IMR-90 (cell line): ENCODE measurements at regions not wholly inside any gene's neighbourhood (a gene's known extent, or its start where the extent isn't known, plus 50 kb on each side); places are given as distances from the start of the nearest gene placed in this dataset.

ENCODE experiments used
- ATAC-seq: fragments of 200-7000 bp; cut with Tn5 transposase; 2 replicates; pipeline ENCODE4 v1.9.1; 2020; ENCODE audit warnings: low read depth, mild to moderate bottlenecking, moderate library complexity
- BruUV-seq: library from RNA; stranded (reverse); fragments of 400-500 nt; replicated peaks from 2 replicates; lab custom pipeline; 2021; lab: Mats Ljungman, UMichigan
- CTCF ChIA-PET: fragments of 300-600 bp; formaldehyde crosslinking; extraction: SDS; loops from one replicate; lab custom pipeline; 2021; ENCODE audit warnings: antibody characterized with exemption; lab: Yijun Ruan, JAX
- POLR2A ChIA-PET: fragments of 300-600 bp; sonication (Branson Sonifier 250); formaldehyde crosslinking; loops from one replicate; lab custom pipeline; 2022; ENCODE audit warnings: antibody characterized with exemption; ENCODE audit not compliant: unreplicated experiment; lab: Charles Lee
- DNase-seq: peaks from one replicate; pipeline ENCODE4 v3.0.0; 2013
- H2AFZ ChIP-seq: replicated peaks from 2 replicates; pipeline ENCODE3; 2013; ENCODE audit warnings: low read length, mild to moderate bottlenecking; ENCODE audit not compliant: poor library complexity
- H2AK5ac ChIP-seq: 2 replicates; pipeline ENCODE4 v1.6.1; 2013; ENCODE audit warnings: low read depth, low read length, inconsistent platforms
- H2AK9ac ChIP-seq: replicated peaks from 2 replicates; pipeline ENCODE3; 2013; ENCODE audit warnings: mild to moderate bottlenecking, low read depth, low read length, moderate library complexity; ENCODE audit not compliant: poor library complexity
- H2BK120ac ChIP-seq: 2 replicates; pipeline ENCODE4 v1.6.1; 2013; ENCODE audit warnings: low read depth, low read length, inconsistent platforms
- H2BK15ac ChIP-seq: 3 replicates; pipeline ENCODE4 v1.6.1; 2013; ENCODE audit warnings: low read depth, low read length, inconsistent platforms
- H2BK20ac ChIP-seq: 2 replicates; pipeline ENCODE4 v1.6.1; 2013; ENCODE audit warnings: low read depth, mild to moderate bottlenecking, inconsistent platforms, low read length, moderate library complexity
- H2BK5ac ChIP-seq: 2 replicates; pipeline ENCODE4 v1.6.1; 2013; ENCODE audit warnings: mild to moderate bottlenecking, low read depth, low read length, inconsistent platforms; ENCODE audit not compliant: poor library complexity, severe bottlenecking
- H3K14ac ChIP-seq: replicated peaks from 2 replicates; pipeline ENCODE4 v1.6.1; 2013; ENCODE audit warnings: low read depth, low read length, inconsistent platforms
- H3K18ac ChIP-seq: 2 replicates; pipeline ENCODE4 v1.6.1; 2013; ENCODE audit warnings: low read depth, low read length, control low read depth
- H3K23ac ChIP-seq: 2 replicates; pipeline ENCODE4 v1.6.1; 2013; ENCODE audit warnings: low read depth, low read length, inconsistent platforms
- H3K27ac ChIP-seq: 2 replicates; pipeline ENCODE4 v1.5.1; 2013; ENCODE audit warnings: mild to moderate bottlenecking, control low read depth, low read length; ENCODE audit not compliant: insufficient read depth
- H3K27me3 ChIP-seq: 2 replicates; pipeline ENCODE4 v1.6.1; 2013; ENCODE audit warnings: low read length; ENCODE audit not compliant: control insufficient read depth, insufficient read depth
- H3K36me3 ChIP-seq: 2 replicates; pipeline ENCODE4 v1.6.1; 2013; ENCODE audit warnings: low read length, mixed read lengths; ENCODE audit not compliant: control insufficient read depth, insufficient read depth
- H3K4ac ChIP-seq: 2 replicates; pipeline ENCODE4 v1.6.1; 2013; ENCODE audit warnings: low read depth, low read length, inconsistent platforms
- H3K4me1 ChIP-seq: 2 replicates; pipeline ENCODE4 v1.6.1; 2013; ENCODE audit warnings: low read length, mixed read lengths; ENCODE audit not compliant: control insufficient read depth, insufficient read depth
- H3K4me2 ChIP-seq: 2 replicates; pipeline ENCODE4 v1.6.1; 2013; ENCODE audit warnings: low read depth, mild to moderate bottlenecking, control low read depth, low read length, moderate library complexity
- H3K4me3 ChIP-seq: 2 replicates; pipeline ENCODE4 v1.5.1; 2013; ENCODE audit warnings: low read depth, mild to moderate bottlenecking, control low read depth, low read length, moderate library complexity; ENCODE audit not compliant: insufficient read depth
- H3K56ac ChIP-seq: 2 replicates; pipeline ENCODE4 v1.6.1; 2013; ENCODE audit warnings: low read length, inconsistent platforms; ENCODE audit not compliant: insufficient read depth; ENCODE audit errors: extremely low read depth
- H3K79me1 ChIP-seq, 2 experiments: 2 replicates each; pipeline ENCODE4 v1.6.1; 2013; ENCODE audit warnings: low read length in 2 of 2, inconsistent platforms in 1 of 2, low read depth in 1 of 2
- H3K9ac ChIP-seq: 2 replicates; pipeline ENCODE4 v1.6.1; 2013; ENCODE audit warnings: low read depth, low read length, control low read depth
- H3K9me1 ChIP-seq: 2 replicates; pipeline ENCODE4 v1.6.1; 2013; ENCODE audit warnings: low read length, inconsistent platforms; ENCODE audit not compliant: insufficient read depth
- H3K9me3 ChIP-seq: 2 replicates; pipeline ENCODE4 v1.6.1; 2013; ENCODE audit warnings: low read length; ENCODE audit not compliant: control insufficient read depth, insufficient read depth
- H4K20me1 ChIP-seq: 2 replicates; pipeline ENCODE4 v1.6.1; 2013; ENCODE audit warnings: low read length, inconsistent platforms; ENCODE audit not compliant: insufficient read depth
- H4K5ac ChIP-seq: 2 replicates; pipeline ENCODE4 v1.6.1; 2013; ENCODE audit warnings: mild to moderate bottlenecking, low read depth, low read length, control low read depth
- H4K8ac ChIP-seq, 2 experiments: 2 replicates each; pipeline ENCODE4 v1.6.1; 2013; ENCODE audit warnings: low read depth in 2 of 2, low read length in 2 of 2, control low read depth in 1 of 2, inconsistent platforms in 1 of 2
- H4K91ac ChIP-seq: 2 replicates; pipeline ENCODE4 v1.6.1; 2013; ENCODE audit warnings: low read depth, low read length, inconsistent platforms; ENCODE audit not compliant: insufficient read depth
- BHLHE40 ChIP-seq: fragments of 150-350 bp; IDR thresholded peaks from 2 replicates; pipeline ENCODE4 v1.6.1; 2016; ENCODE audit warnings: mild to moderate bottlenecking, low read depth, low read length
- CEBPB ChIP-seq: IDR thresholded peaks from 2 replicates; pipeline ENCODE4 v1.6.1; 2012; ENCODE audit warnings: low read depth, low read length, improper control_type of control experiment
- CHD1 ChIP-seq: IDR thresholded peaks from 2 replicates; pipeline ENCODE4 v1.6.1; 2012; ENCODE audit warnings: low read depth, low read length, improper control_type of control experiment
- ELK1 ChIP-seq: fragments of 150-350 bp; IDR thresholded peaks from 2 replicates; pipeline ENCODE4 v1.6.1; 2016; ENCODE audit warnings: low read depth, mild to moderate bottlenecking, low read length, moderate library complexity, borderline replicate concordance
- FOS ChIP-seq: fragments of 150-350 bp; IDR thresholded peaks from 2 replicates; pipeline ENCODE4 v1.6.1; 2016; ENCODE audit warnings: low read depth, low read length
- MAFK ChIP-seq: IDR thresholded peaks from 2 replicates; pipeline ENCODE4 v1.6.1; 2012; ENCODE audit warnings: low read depth, low read length, improper control_type of control experiment
- MAZ ChIP-seq: IDR thresholded peaks from 2 replicates; pipeline ENCODE4 v1.6.1; 2012; ENCODE audit warnings: low read depth, mild to moderate bottlenecking, low read length, improper control_type of control experiment, moderate library complexity, borderline replicate concordance
- MXI1 ChIP-seq: IDR thresholded peaks from 2 replicates; pipeline ENCODE4 v1.6.1; 2012; ENCODE audit warnings: low read depth, mild to moderate bottlenecking, low read length, moderate library complexity, borderline replicate concordance
- NFE2L2 ChIP-seq: fragments of 150-350 bp; IDR thresholded peaks from 2 replicates; pipeline ENCODE4 v1.6.1; 2016; ENCODE audit warnings: low read depth, mild to moderate bottlenecking, low read length
- POLR2A ChIP-seq: IDR thresholded peaks from 2 replicates; pipeline ENCODE4 v1.6.1; 2012; ENCODE audit warnings: mild to moderate bottlenecking, low read depth, low read length
- RAD21 ChIP-seq: IDR thresholded peaks from 2 replicates; pipeline ENCODE4 v1.6.1; 2012; ENCODE audit warnings: low read length, improper control_type of control experiment
- RCOR1 ChIP-seq: IDR thresholded peaks from 2 replicates; pipeline ENCODE4 v1.6.1; 2012; ENCODE audit warnings: mild to moderate bottlenecking, low read length, improper control_type of control experiment; ENCODE audit not compliant: insufficient replicate concordance
- RFX5 ChIP-seq: IDR thresholded peaks from 2 replicates; pipeline ENCODE4 v1.8.0; 2012; ENCODE audit warnings: low read depth, mild to moderate bottlenecking, low read length, moderate library complexity
- SMC3 ChIP-seq: fragments of 150-350 bp; IDR thresholded peaks from 2 replicates; pipeline ENCODE4 v1.6.1; 2016; ENCODE audit warnings: low read depth, mild to moderate bottlenecking, antibody characterized with exemption, low read length, moderate library complexity
- WGBS, 2 experiments: methylation state at CpG; one replicate each; pipeline versions ENCODE4 v1.1.5 to v1.1.7; 2013; ENCODE audit warnings: missing lambda C conversion rate in 2 of 2; ENCODE audit not compliant: insufficient read length in 1 of 2; ENCODE audit errors: extremely low coverage in 2 of 2; 5-methylcytosine and 5-hydroxymethylcytosine counted together
- dilution Hi-C: fragments of 300-500 bp; cut with HindIII; formaldehyde crosslinking; loops from one replicate; pipeline ENCODE4 v1.14.3; 2018; ENCODE audit warnings: low sequenced_read_pairs; ENCODE audit not compliant: unreplicated experiment
- in situ Hi-C: fragments of 300-500 bp; cut with MboI; formaldehyde crosslinking; loops from 3 replicates; pipeline ENCODE4 v1.14.3; 2019; ENCODE audit warnings: low sequenced_read_pairs, inconsistent platforms, mixed read lengths
- intact Hi-C: fragments of 100-400 bp; cut with micrococcal nuclease; formaldehyde crosslinking; loops from 2 replicates; pipeline ENCODE4 v1.10.0; 2022
- TF ChIP-seq, protein P1 (sequence below): fragments of 150-350 bp; IDR thresholded peaks from 2 replicates; pipeline ENCODE4 v1.6.1; 2017; ENCODE audit warnings: mild to moderate bottlenecking, antibody characterized with exemption, low read length, low read depth
- TF ChIP-seq, protein P2 (sequence below): conservative IDR thresholded peaks from 2 replicates; pipeline ENCODE4 v1.5.1; 2012; ENCODE audit warnings: mild to moderate bottlenecking, low read depth, low read length, improper control_type of control experiment

- ATAC-seq (no peak), DNase-seq (no peak)
- no peak overlapping the region for H2BK20ac ChIP-seq
- no peaks in the 10 kb centered on the region for H3K9me3 ChIP-seq
- H3K4ac ChIP-seq: no peak overlapping the region
- ChIA-PET POLR2A (no interaction called here), CTCF (no interaction called here)
- H3K9ac ChIP-seq: no peak overlapping the region
- H2BK15ac ChIP-seq: no peak overlapping the region
- no peak overlapping the region for H4K5ac ChIP-seq
- H3K36me3 ChIP-seq: no peaks in the 10 kb centered on the region
- H2BK120ac ChIP-seq: no peak overlapping the region
- no peak overlapping the region for H2AK5ac ChIP-seq
- TF ChIP-seq FOS (no peak), SMC3 (no peak), CHD1 (no peak), RAD21 (no peak), BHLHE40 (no peak), NFE2L2 (no peak), CEBPB (no peak), RFX5 (no peak), MXI1 (no peak), POLR2A (no peak), ELK1 (no peak), MAZ (no peak), RCOR1 (no peak), MAFK (no peak)
- TF ChIP-seq, protein P1, sequence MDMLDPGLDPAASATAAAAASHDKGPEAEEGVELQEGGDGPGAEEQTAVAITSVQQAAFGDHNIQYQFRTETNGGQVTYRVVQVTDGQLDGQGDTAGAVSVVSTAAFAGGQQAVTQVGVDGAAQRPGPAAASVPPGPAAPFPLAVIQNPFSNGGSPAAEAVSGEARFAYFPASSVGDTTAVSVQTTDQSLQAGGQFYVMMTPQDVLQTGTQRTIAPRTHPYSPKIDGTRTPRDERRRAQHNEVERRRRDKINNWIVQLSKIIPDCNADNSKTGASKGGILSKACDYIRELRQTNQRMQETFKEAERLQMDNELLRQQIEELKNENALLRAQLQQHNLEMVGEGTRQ: no peak
- TF ChIP-seq, protein P2, sequence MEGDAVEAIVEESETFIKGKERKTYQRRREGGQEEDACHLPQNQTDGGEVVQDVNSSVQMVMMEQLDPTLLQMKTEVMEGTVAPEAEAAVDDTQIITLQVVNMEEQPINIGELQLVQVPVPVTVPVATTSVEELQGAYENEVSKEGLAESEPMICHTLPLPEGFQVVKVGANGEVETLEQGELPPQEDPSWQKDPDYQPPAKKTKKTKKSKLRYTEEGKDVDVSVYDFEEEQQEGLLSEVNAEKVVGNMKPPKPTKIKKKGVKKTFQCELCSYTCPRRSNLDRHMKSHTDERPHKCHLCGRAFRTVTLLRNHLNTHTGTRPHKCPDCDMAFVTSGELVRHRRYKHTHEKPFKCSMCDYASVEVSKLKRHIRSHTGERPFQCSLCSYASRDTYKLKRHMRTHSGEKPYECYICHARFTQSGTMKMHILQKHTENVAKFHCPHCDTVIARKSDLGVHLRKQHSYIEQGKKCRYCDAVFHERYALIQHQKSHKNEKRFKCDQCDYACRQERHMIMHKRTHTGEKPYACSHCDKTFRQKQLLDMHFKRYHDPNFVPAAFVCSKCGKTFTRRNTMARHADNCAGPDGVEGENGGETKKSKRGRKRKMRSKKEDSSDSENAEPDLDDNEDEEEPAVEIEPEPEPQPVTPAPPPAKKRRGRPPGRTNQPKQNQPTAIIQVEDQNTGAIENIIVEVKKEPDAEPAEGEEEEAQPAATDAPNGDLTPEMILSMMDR: no peak
- H3K79me1 ChIP-seq: no peaks in the 10 kb centered on the region
- H3K14ac ChIP-seq: no peak overlapping the region
- H4K8ac ChIP-seq: no peak overlapping the region
- H2BK5ac ChIP-seq: no peak overlapping the region
- no peak overlapping the region for H3K4me3 ChIP-seq
- no peak overlapping the region for H3K27ac ChIP-seq
- H3K56ac ChIP-seq: no peak overlapping the region
- H3K18ac ChIP-seq: no peak overlapping the region
- no peak overlapping the region for H2AFZ ChIP-seq
- intact Hi-C loops (no loop called here), dilution Hi-C loops (no loop called here), in situ Hi-C loops (no loop called here)
- H3K4me1 ChIP-seq: no peaks in the 10 kb centered on the region
- no peak overlapping the region for H3K4me2 ChIP-seq
- H3K23ac ChIP-seq: no peak overlapping the region
- H3K9me1 ChIP-seq: no peaks in the 10 kb centered on the region
- no peaks in the 10 kb centered on the region for H4K20me1 ChIP-seq
- no TSS peak for BruUV-seq
- 71 to 98% methylated on average over 6 to 9 of the region's 9 CpGs for WGBS, 2 experiments
- no peak overlapping the region for H2AK9ac ChIP-seq
- H3K27me3 ChIP-seq: no peaks in the 10 kb centered on the region
- H4K91ac ChIP-seq: no peak overlapping the region
These were observed 167.1 kb upstream of the CXCL13 start for GRCh38 chr4:77438549-77438948.
